SK-N-MC (cell line): ENCODE measurements at regions not wholly inside any gene's neighbourhood (a gene's known extent, or its start where the extent isn't known, plus 50 kb on each side); places are given as distances from the start of the nearest gene placed in this dataset.

Experiments
- FOXP2 ChIP-seq: optimal IDR thresholded peaks from 2 replicates; pipeline ENCODE3; 2011; ENCODE audit warnings: mild to moderate bottlenecking, moderate library complexity; ENCODE audit not compliant: insufficient read depth; ENCODE audit errors: extremely low read length, control extremely low read depth
- POLR2AphosphoS5 ChIP-seq: IDR thresholded peaks from 2 replicates; pipeline ENCODE4 v1.6.1; 2012; ENCODE audit warnings: mild to moderate bottlenecking, low read depth, low read length, borderline replicate concordance

- TF ChIP-seq FOXP2 (no peak), POLR2AphosphoS5 (no peak)
Observed at GRCh38 chr4:170657761-170658160, 568.0 kb upstream of the AADAT start.
